ENCODE measurements at regions not wholly inside any gene's neighbourhood (a gene's known extent, or its start where the extent isn't known, plus 50 kb on each side); places are given as distances from the start of the nearest gene placed in this dataset.

- TF ChIP-seq POLR2A (IDR thresholded peaks at IDR 0.05) (no peak), CTCF (IDR thresholded peaks at IDR 0.05) (no peak)
- H3K9me3 ChIP-seq = peaks cover 0 to 27% (median 0%) of the 10 kb centered on the region in 4 donors
Observed at GRCh38 chr12:34526946-34527345, 504.6 kb downstream of the ALG10 start.

GRCh38 chr12:34547276-34547675, 525.0 kb downstream of the ALG10 start:
- Histone ChIP-seq H3K36me3 (no peaks in the 10 kb centered on the region), H3K4me3 (no peak overlapping the region), H3K27me3 (no peaks in the 10 kb centered on the region), H3K27ac (no peak overlapping the region), H3K9me3 (peaks cover 0 to 65% (median 0%) of the 10 kb centered on the region in 4 donors), H3K4me1 (no peaks in the 10 kb centered on the region)
- DNase-seq = no peak
- no peak for TF ChIP-seq POLR2A (IDR thresholded peaks at IDR 0.05)
- TF ChIP-seq CTCF (IDR thresholded peaks at IDR 0.05) = no peak

More at GRCh38 chr12:34526946-34527345, 504.6 kb downstream of the ALG10 start:
- DNase-seq = no peak
- Histone ChIP-seq H3K27ac (no peak overlapping the region), H3K4me1 (no peaks in the 10 kb centered on the region), H3K27me3 (no peaks in the 10 kb centered on the region), H3K36me3 (no peaks in the 10 kb centered on the region), H3K4me3 (no peak overlapping the region)

- Histone ChIP-seq H3K4me1 (no peaks in the 10 kb centered on the region), H3K36me3 (no peaks in the 10 kb centered on the region), H3K27ac (no peak overlapping the region), H3K4me3 (no peak overlapping the region), H3K27me3 (no peaks in the 10 kb centered on the region), H3K9me3 (peaks cover 0 to 74% (median 3%) of the 10 kb centered on the region in 4 donors)
- no peak for DNase-seq
- TF ChIP-seq CTCF (IDR thresholded peaks at IDR 0.05) (no peak), POLR2A (IDR thresholded peaks at IDR 0.05) (no peak)
Observed at GRCh38 chr12:34591966-34592365, 569.7 kb downstream of the ALG10 start.

GRCh38 chr12:34595749-34596733, 573.7 kb downstream of the ALG10 start:
- DNase-seq = peak in 1 of 3 donors; percentile 21
- TF ChIP-seq POLR2A (IDR thresholded peaks at IDR 0.05) (no peak), CTCF (IDR thresholded peaks at IDR 0.05) (no peak)
- Histone ChIP-seq H3K9me3 (peaks cover 0 to 60% (median 6%) of the 10 kb centered on the region in 4 donors), H3K27ac (no peak overlapping the region), H3K27me3 (no peaks in the 10 kb centered on the region), H3K4me1 (no peaks in the 10 kb centered on the region), H3K36me3 (no peaks in the 10 kb centered on the region), H3K4me3 (no peak overlapping the region)

- peak in 1 of 3 donors; percentile 11 for DNase-seq
- Histone ChIP-seq H3K4me1 (no peaks in the 10 kb centered on the region), H3K27ac (no peak overlapping the region), H3K9me3 (peaks cover 0 to 47% (median 8%) of the 10 kb centered on the region in 4 donors), H3K27me3 (no peaks in the 10 kb centered on the region), H3K4me3 (no peak overlapping the region), H3K36me3 (no peaks in the 10 kb centered on the region)
- TF ChIP-seq CTCF (IDR thresholded peaks at IDR 0.05) (no peak), POLR2A (IDR thresholded peaks at IDR 0.05) (no peak)
Observed at GRCh38 chr12:34597548-34598351, 575.5 kb downstream of the ALG10 start.

All from Peyer's patch (tissue), 4 donors.